Osteocyte (in vitro differentiated cells): ENCODE measurements at regions not wholly inside any gene's neighbourhood (a gene's known extent, or its start where the extent isn't known, plus 50 kb on each side); places are given as distances from the start of the nearest gene placed in this dataset.

Experiments used
- DNase-seq: peaks from one replicate; pipeline ENCODE4 v3.0.0; 2021; ENCODE audit warnings: mixed read lengths; ENCODE audit not compliant: unreplicated experiment; ENCODE audit errors: extremely low spot score
- H3K27ac Mint-ChIP-seq: one replicate; pipeline ENCODE4 v1.8.0; 2021; ENCODE audit warnings: mild to moderate bottlenecking, mixed read lengths; ENCODE audit not compliant: unreplicated experiment
- H3K27me3 Mint-ChIP-seq: one replicate; pipeline ENCODE4 v1.8.0; 2021; ENCODE audit warnings: mixed read lengths; ENCODE audit not compliant: unreplicated experiment
- H3K36me3 Mint-ChIP-seq: one replicate; pipeline ENCODE4 v1.8.0; 2021; ENCODE audit warnings: mixed read lengths; ENCODE audit not compliant: unreplicated experiment
- H3K4me1 Mint-ChIP-seq: one replicate; pipeline ENCODE4 v1.8.0; 2021; ENCODE audit warnings: mixed read lengths; ENCODE audit not compliant: unreplicated experiment
- H3K4me3 Mint-ChIP-seq: one replicate; pipeline ENCODE4 v1.8.0; 2021; ENCODE audit warnings: mild to moderate bottlenecking, moderate library complexity, mixed read lengths; ENCODE audit not compliant: unreplicated experiment
- H3K9me3 Mint-ChIP-seq: one replicate; pipeline ENCODE4 v1.8.0; 2021; ENCODE audit warnings: mixed read lengths; ENCODE audit not compliant: unreplicated experiment
- TF ChIP-seq, protein P1 (sequence below): fragments of 200-600 bp; sonication (generic); IDR thresholded peaks from 2 replicates; pipeline ENCODE4 v1.5.0; 2021; ENCODE audit warnings: antibody characterized with exemption, mild to moderate bottlenecking, moderate library complexity

DNA sequence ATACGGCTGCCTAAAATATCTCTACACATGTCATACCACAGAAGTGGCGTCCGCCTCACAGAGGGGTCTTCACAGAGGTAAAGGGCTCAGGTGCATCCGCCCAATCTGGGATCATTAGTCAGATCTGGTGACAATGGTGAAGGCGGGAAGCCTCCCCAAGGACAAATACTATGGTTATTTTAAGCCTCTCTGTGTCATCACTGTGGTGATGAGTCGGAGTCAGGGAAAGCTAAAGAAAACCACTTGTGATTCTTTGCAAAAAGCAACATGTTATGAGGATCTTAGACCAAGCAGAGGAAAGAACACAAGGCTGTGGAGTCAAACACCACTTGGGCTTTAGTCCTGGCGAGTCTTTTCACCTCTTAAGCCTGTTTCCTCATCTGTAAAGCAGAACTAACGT, 190.4 kb downstream of the DRD1 start:
- TF ChIP-seq, protein P1, sequence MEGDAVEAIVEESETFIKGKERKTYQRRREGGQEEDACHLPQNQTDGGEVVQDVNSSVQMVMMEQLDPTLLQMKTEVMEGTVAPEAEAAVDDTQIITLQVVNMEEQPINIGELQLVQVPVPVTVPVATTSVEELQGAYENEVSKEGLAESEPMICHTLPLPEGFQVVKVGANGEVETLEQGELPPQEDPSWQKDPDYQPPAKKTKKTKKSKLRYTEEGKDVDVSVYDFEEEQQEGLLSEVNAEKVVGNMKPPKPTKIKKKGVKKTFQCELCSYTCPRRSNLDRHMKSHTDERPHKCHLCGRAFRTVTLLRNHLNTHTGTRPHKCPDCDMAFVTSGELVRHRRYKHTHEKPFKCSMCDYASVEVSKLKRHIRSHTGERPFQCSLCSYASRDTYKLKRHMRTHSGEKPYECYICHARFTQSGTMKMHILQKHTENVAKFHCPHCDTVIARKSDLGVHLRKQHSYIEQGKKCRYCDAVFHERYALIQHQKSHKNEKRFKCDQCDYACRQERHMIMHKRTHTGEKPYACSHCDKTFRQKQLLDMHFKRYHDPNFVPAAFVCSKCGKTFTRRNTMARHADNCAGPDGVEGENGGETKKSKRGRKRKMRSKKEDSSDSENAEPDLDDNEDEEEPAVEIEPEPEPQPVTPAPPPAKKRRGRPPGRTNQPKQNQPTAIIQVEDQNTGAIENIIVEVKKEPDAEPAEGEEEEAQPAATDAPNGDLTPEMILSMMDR = no peak
- DNase-seq = peak; percentile 34
- Mint-ChIP-seq H3K27ac (no peak overlapping the region), H3K9me3 (peaks cover 13% of the 10 kb centered on the region), H3K27me3 (no peaks in the 10 kb centered on the region), H3K4me3 (no peak overlapping the region), H3K4me1 (no peaks in the 10 kb centered on the region), H3K36me3 (no peaks in the 10 kb centered on the region)

DNA sequence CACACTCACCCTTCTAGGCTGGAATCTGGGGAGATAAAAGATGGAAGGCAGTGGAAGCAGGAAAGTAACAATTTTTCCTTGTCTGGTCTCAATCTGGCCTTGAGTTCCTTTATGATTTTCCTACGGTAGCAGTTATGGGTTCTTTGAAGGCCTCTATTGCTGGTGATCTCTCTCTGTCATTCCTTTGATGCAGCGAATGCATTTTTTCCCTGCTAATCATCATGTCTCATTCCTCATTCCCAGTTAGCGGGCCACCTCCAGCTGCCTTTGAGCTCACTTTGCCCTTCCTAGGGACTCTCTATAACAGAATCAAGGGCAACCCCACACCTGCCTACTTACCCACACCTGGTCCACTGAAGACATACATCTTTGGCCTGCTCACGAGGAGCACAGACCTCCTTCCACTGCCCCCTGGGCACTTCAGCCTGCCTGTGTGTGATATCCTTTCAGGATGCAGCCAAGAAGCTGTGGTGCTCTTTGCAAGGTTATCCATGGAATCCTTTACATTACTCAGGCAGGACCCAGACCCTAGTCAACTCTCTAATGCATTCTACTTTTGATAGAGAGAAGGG, 191.7 kb downstream of the DRD1 start:
- H3K27me3 Mint-ChIP-seq = no peaks in the 10 kb centered on the region
- H3K4me1 Mint-ChIP-seq = no peaks in the 10 kb centered on the region
- H3K36me3 Mint-ChIP-seq = no peaks in the 10 kb centered on the region
- TF ChIP-seq, protein P1 = no peak
- no peak overlapping the region for H3K4me3 Mint-ChIP-seq
- peaks cover 13% of the 10 kb centered on the region for H3K9me3 Mint-ChIP-seq
- DNase-seq = peak; percentile 51
- no peak overlapping the region for H3K27ac Mint-ChIP-seq

GRCh38 chr5:175250426-175250825, 193.6 kb downstream of the DRD1 start:
- H3K36me3 Mint-ChIP-seq = no peaks in the 10 kb centered on the region
- DNase-seq = peak; percentile 23
- H3K4me1 Mint-ChIP-seq = no peaks in the 10 kb centered on the region
- no peak overlapping the region for H3K4me3 Mint-ChIP-seq
- TF ChIP-seq, protein P1 = no peak
- H3K27ac Mint-ChIP-seq = no peak overlapping the region
- no peaks in the 10 kb centered on the region for H3K27me3 Mint-ChIP-seq
- H3K9me3 Mint-ChIP-seq = peaks cover 15% of the 10 kb centered on the region

DNA sequence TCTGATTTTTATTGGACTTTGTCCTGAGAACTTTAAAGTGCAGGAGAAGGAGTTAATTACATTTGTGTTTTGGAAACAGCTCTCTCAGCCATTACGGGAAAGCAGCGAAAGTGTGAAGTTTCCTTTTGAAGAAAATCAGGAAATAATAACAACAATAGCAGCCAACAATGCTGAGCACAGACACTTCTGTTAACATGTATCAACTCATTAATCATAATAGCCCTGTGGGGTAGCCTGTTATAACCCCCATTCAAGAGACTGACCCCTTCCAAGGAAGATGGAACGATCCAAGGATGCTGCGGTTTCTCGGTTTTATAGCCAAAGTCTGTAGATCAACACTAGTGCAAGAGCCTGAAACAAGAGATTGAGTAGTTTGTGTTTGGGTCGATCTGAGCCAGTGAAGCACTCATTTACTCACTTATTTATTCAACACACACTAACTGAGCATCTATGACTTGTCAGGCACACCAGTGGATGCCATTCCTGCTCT, 195.5 kb downstream of the DRD1 start:
- Mint-ChIP-seq H3K27me3 (no peaks in the 10 kb centered on the region), H3K9me3 (peaks cover 18% of the 10 kb centered on the region), H3K36me3 (no peaks in the 10 kb centered on the region), H3K4me3 (no peak overlapping the region), H3K27ac (no peak overlapping the region), H3K4me1 (no peaks in the 10 kb centered on the region)
- peak; percentile 34 for DNase-seq
- TF ChIP-seq, protein P1 = no peak

DNA sequence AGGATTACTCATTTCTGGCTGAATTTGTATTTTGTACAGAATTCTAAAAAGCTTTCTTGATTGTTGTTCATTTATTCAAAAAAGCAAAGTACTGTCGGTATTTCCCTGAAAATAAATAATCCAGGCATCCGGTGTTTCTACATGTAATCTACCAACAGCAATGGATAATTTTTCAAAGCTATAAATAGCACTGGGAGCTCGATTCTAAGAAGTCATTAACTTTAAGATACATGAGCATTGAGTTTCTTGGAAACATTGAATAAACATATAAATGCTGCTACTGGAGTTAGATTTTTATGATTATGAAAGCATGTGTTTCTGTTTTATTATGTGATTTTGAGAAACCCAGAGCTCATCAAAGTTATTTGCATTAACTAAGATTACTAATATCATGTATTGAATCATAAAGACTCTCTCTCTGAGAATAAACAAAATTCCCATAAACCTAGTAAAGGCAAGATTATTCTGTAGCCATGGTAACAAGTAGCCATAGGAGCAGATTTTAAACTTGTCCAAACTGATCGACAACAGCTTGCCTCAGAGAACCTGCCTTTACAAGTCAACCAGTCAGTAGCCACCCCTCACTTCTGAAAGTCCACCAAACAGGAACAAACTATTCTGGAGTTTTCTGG, 197.0 kb downstream of the DRD1 start:
- H3K36me3 Mint-ChIP-seq = no peaks in the 10 kb centered on the region
- no peaks in the 10 kb centered on the region for H3K27me3 Mint-ChIP-seq
- DNase-seq = no peak
- peaks cover 18% of the 10 kb centered on the region for H3K9me3 Mint-ChIP-seq
- TF ChIP-seq, protein P1 = no peak
- H3K27ac Mint-ChIP-seq = peak overlapping the region; percentile 16
- H3K4me1 Mint-ChIP-seq = no peaks in the 10 kb centered on the region
- H3K4me3 Mint-ChIP-seq = no peak overlapping the region
